H9 (cell line): ENCODE measurements at regions not wholly inside any gene's neighbourhood (a gene's known extent, or its start where the extent isn't known, plus 50 kb on each side); places are given as distances from the start of the nearest gene placed in this dataset.

Experiments used
- DNase-seq: peaks from one replicate; pipeline ENCODE4 v3.0.0-alpha.2; 2017
- H2AFZ ChIP-seq: one replicate; pipeline ENCODE4 v1.6.1; 2013; ENCODE audit warnings: mild to moderate bottlenecking, low read length, control low read depth, moderate library complexity
- H2AK5ac ChIP-seq: 2 replicates; pipeline ENCODE4 v1.6.1; 2013; ENCODE audit warnings: low read length, control low read depth, mixed read lengths; ENCODE audit not compliant: insufficient read length
- H2BK120ac ChIP-seq: one replicate; pipeline ENCODE4 v1.6.1; 2013; ENCODE audit warnings: low read depth, mild to moderate bottlenecking, low read length, control low read depth, inconsistent platforms; ENCODE audit not compliant: poor library complexity, severe bottlenecking
- H2BK12ac ChIP-seq: 2 replicates; pipeline ENCODE4 v1.6.1; 2013; ENCODE audit warnings: low read length, control low read depth, mixed read lengths, low read depth; ENCODE audit not compliant: insufficient read length
- H2BK15ac ChIP-seq: 2 replicates; pipeline ENCODE4 v1.6.1; 2013; ENCODE audit warnings: low read depth, low read length, control low read depth
- H2BK20ac ChIP-seq: one replicate; pipeline ENCODE4 v1.6.1; 2013; ENCODE audit warnings: low read depth, mild to moderate bottlenecking, low read length, control low read depth, inconsistent platforms; ENCODE audit not compliant: poor library complexity, severe bottlenecking
- H2BK5ac ChIP-seq: 2 replicates; pipeline ENCODE4 v1.6.1; 2013; ENCODE audit warnings: low read length, control low read depth, mixed read lengths; ENCODE audit not compliant: insufficient read length
- H3K14ac ChIP-seq: 2 replicates; pipeline ENCODE4 v1.6.1; 2013; ENCODE audit warnings: low read length, control low read depth; ENCODE audit not compliant: insufficient read depth
- H3K18ac ChIP-seq: 2 replicates; pipeline ENCODE4 v1.6.1; 2013; ENCODE audit warnings: low read depth, mild to moderate bottlenecking, mixed read lengths, low read length, control low read depth; ENCODE audit not compliant: insufficient read length
- H3K23ac ChIP-seq: 2 replicates; pipeline ENCODE4 v1.6.1; 2013; ENCODE audit warnings: low read length, control low read depth, mixed read lengths, low read depth; ENCODE audit not compliant: insufficient read length
- H3K23me2 ChIP-seq: 2 replicates; pipeline ENCODE4 v1.6.1; 2013; ENCODE audit warnings: low read depth, mild to moderate bottlenecking, mixed read lengths, low read length, control low read depth; ENCODE audit not compliant: insufficient read length, poor library complexity, severe bottlenecking
- H3K27ac ChIP-seq: 2 replicates; pipeline ENCODE4 v1.5.1; 2013; ENCODE audit warnings: low read length, control low read depth, mixed read lengths, low read depth; ENCODE audit not compliant: insufficient read length
- H3K27me3 ChIP-seq: 2 replicates; pipeline ENCODE4 v1.6.1; 2013; ENCODE audit warnings: low read length, control low read depth, inconsistent platforms; ENCODE audit not compliant: insufficient read depth
- H3K4ac ChIP-seq: 2 replicates; pipeline ENCODE4 v1.6.1; 2013; ENCODE audit warnings: low read depth, mild to moderate bottlenecking, control low read depth, inconsistent platforms, low read length, moderate library complexity
- H3K4me1 ChIP-seq: 2 replicates; pipeline ENCODE4 v1.6.1; 2013; ENCODE audit warnings: low read length, control low read depth, inconsistent platforms; ENCODE audit not compliant: insufficient read depth
- H3K4me2 ChIP-seq: 2 replicates; pipeline ENCODE4 v1.6.1; 2013; ENCODE audit warnings: low read length, control low read depth, mixed read lengths; ENCODE audit not compliant: insufficient read length, insufficient read depth
- H3K56ac ChIP-seq: 2 replicates; pipeline ENCODE4 v1.6.1; 2013; ENCODE audit warnings: low read depth, mild to moderate bottlenecking, mixed read lengths, low read length, control low read depth; ENCODE audit not compliant: insufficient read length
- H3K79me1 ChIP-seq: 2 replicates; pipeline ENCODE4 v1.6.1; 2013; ENCODE audit warnings: low read depth, mild to moderate bottlenecking, moderate library complexity, low read length, control low read depth, inconsistent platforms; ENCODE audit not compliant: insufficient read depth, poor library complexity, severe bottlenecking
- H3K79me2 ChIP-seq: 2 replicates; pipeline ENCODE4 v1.6.1; 2013; ENCODE audit warnings: low read length, control low read depth, inconsistent platforms; ENCODE audit not compliant: insufficient read depth
- H3K9ac ChIP-seq: 2 replicates; pipeline ENCODE4 v1.6.1; 2013; ENCODE audit warnings: low read length, control low read depth, mixed read lengths; ENCODE audit not compliant: insufficient read length; ENCODE audit errors: extremely low read depth
- H3K9me3 ChIP-seq: one replicate; pipeline ENCODE4 v1.6.1; 2013; ENCODE audit warnings: low read depth, low read length, inconsistent platforms; ENCODE audit not compliant: control insufficient read depth
- H3T11ph ChIP-seq: one replicate; pipeline ENCODE4 v1.6.1; 2013; ENCODE audit warnings: mild to moderate bottlenecking, low read length, control low read depth, inconsistent platforms
- H4K20me1 ChIP-seq: one replicate; pipeline ENCODE4 v1.6.1; 2013; ENCODE audit not compliant: control insufficient read depth, insufficient read length, insufficient read depth
- H4K5ac ChIP-seq: 2 replicates; pipeline ENCODE4 v1.6.1; 2013; ENCODE audit warnings: low read depth, mild to moderate bottlenecking, mixed read lengths, low read length, control low read depth; ENCODE audit not compliant: insufficient read length
- H4K8ac ChIP-seq: replicated peaks from 2 replicates; pipeline ENCODE4 v1.6.1; 2013; ENCODE audit warnings: low read length, control low read depth, mixed read lengths, low read depth; ENCODE audit not compliant: insufficient read length
- H4K91ac ChIP-seq: 2 replicates; pipeline ENCODE4 v1.6.1; 2013; ENCODE audit warnings: low read depth, mild to moderate bottlenecking, moderate library complexity, mixed read lengths, low read length, control low read depth; ENCODE audit not compliant: insufficient read length
- H3K27ac Mint-ChIP-seq, 3 experiments: 2 replicates in 2 of 3; 3 replicates in 1 of 3; pipeline ENCODE4 v1.8.0; 2020 to 2021; ENCODE audit warnings: mixed read lengths in 3 of 3, mild to moderate bottlenecking in 1 of 3, moderate library complexity in 1 of 3
- H3K27me3 Mint-ChIP-seq: 2 replicates; pipeline ENCODE4 v1.8.0; 2021; ENCODE audit warnings: low read depth, mild to moderate bottlenecking, moderate library complexity, mixed read lengths
- H3K36me3 Mint-ChIP-seq, 3 experiments: 2 replicates in 2 of 3; 3 replicates in 1 of 3; pipeline ENCODE4 v1.8.0; 2020 to 2021; ENCODE audit warnings: low read depth in 3 of 3, mixed read lengths in 3 of 3; ENCODE audit not compliant: insufficient read depth in 1 of 3
- H3K4me1 Mint-ChIP-seq, 2 experiments: 2 replicates each; pipeline ENCODE4 v1.8.0; 2020; ENCODE audit warnings: mixed read lengths in 2 of 2
- H3K4me3 Mint-ChIP-seq, 2 experiments: 2 replicates in 1 of 2; 3 replicates in 1 of 2; pipeline ENCODE4 v1.8.0; 2020 to 2021; ENCODE audit warnings: mild to moderate bottlenecking in 2 of 2, mixed read lengths in 2 of 2, moderate library complexity in 1 of 2
- H3K9me3 Mint-ChIP-seq, 2 experiments: 2 replicates in 1 of 2; 3 replicates in 1 of 2; pipeline ENCODE4 v1.8.0; 2020; ENCODE audit warnings: mild to moderate bottlenecking in 2 of 2, mixed read lengths in 2 of 2, moderate library complexity in 1 of 2
- CTCF ChIP-seq: fragments of 200-600 bp; sonication (generic); conservative IDR thresholded peaks from 3 replicates; pipeline ENCODE4 v1.8.0; 2021; ENCODE audit warnings: antibody characterized with exemption, mild to moderate bottlenecking
- WGBS: extraction: QIAGEN DNeasy Blood & Tissue Kit; methylation state at CpG from one replicate; pipeline ENCODE4 v1.1.7; 2013; ENCODE audit warnings: missing lambda C conversion rate, low lambda C conversion rate, mixed read lengths; ENCODE audit not compliant: insufficient read length; ENCODE audit errors: extremely low coverage; 5-methylcytosine and 5-hydroxymethylcytosine counted together

- H3K14ac ChIP-seq, result no peak overlapping the region
- no peak overlapping the region for H2BK15ac ChIP-seq
- H2BK12ac ChIP-seq, result no peak overlapping the region
- H3K79me2 ChIP-seq, result no peaks in the 10 kb centered on the region
- no peak overlapping the region for H2BK120ac ChIP-seq
- H2BK5ac ChIP-seq, result no peak overlapping the region
- H3K23ac ChIP-seq, result no peak overlapping the region
- H2AK5ac ChIP-seq, result no peak overlapping the region
- H3K27me3 ChIP-seq, result no peaks in the 10 kb centered on the region
- H3K27ac ChIP-seq, result no peak overlapping the region
- no peaks in the 10 kb centered on the region for H3K4me1 ChIP-seq
- no peak for DNase-seq
- no peak overlapping the region for H4K5ac ChIP-seq
- H3K9ac ChIP-seq, result no peak overlapping the region
- Mint-ChIP-seq H3K36me3 (no peaks in the 10 kb centered on the region; a peak in 1 of 7 replicates), H3K27ac (no peak overlapping the region), H3K27me3 (peaks cover 10% of the 10 kb centered on the region), H3K4me1 (peaks cover 5 to 6% of the 10 kb centered on the region in 2 experiments), H3K4me3 (no peak overlapping the region), H3K9me3 (peaks cover 0 to 2% of the 10 kb centered on the region in 2 experiments; a peak in 4 of 5 replicates)
- no peak overlapping the region for H2BK20ac ChIP-seq
- H2AFZ ChIP-seq, result no peak overlapping the region
- no peak overlapping the region for H3K18ac ChIP-seq
- no peak overlapping the region for H3K4me2 ChIP-seq
- no CpG with 5 or more reads among the region's 15 CpGs for WGBS
- H4K91ac ChIP-seq, result no peak overlapping the region
- H4K8ac ChIP-seq, result no peak overlapping the region
- H3K9me3 ChIP-seq, result no peaks in the 10 kb centered on the region
- no peak overlapping the region for H3T11ph ChIP-seq
- H3K79me1 ChIP-seq, result no peaks in the 10 kb centered on the region
- H3K56ac ChIP-seq, result no peak overlapping the region
- H4K20me1 ChIP-seq, result no peaks in the 10 kb centered on the region
- no peak overlapping the region for H3K4ac ChIP-seq
- no peak for TF ChIP-seq CTCF
- no peaks in the 10 kb centered on the region for H3K23me2 ChIP-seq
Observed at GRCh38 chr10:3236644-3237404, 64.2 kb upstream of the PITRM1 start.
